Fibroblast of lung (primary cell): ENCODE measurements at regions not wholly inside any gene's neighbourhood (a gene's known extent, or its start where the extent isn't known, plus 50 kb on each side); places are given as distances from the start of the nearest gene placed in this dataset.

Experiments
- DNase-seq, 2 donors: peaks; one replicate each; pipeline versions ENCODE4 v3.0.0 to v3.0.0-alpha.2; 2010; ENCODE audit warnings: low read depth in 2 of 2
- H2AFZ ChIP-seq: 2 replicates; pipeline ENCODE4 v1.5.1; 2012; ENCODE audit warnings: low read length, control low read depth, inconsistent platforms
- H3K27ac ChIP-seq: 2 replicates; pipeline ENCODE4 v1.5.1; 2011; ENCODE audit warnings: low read length, control low read depth; ENCODE audit not compliant: insufficient read depth
- H3K27me3 ChIP-seq: 2 replicates; pipeline ENCODE4 v1.5.1; 2011; ENCODE audit warnings: mild to moderate bottlenecking, low read length; ENCODE audit not compliant: control insufficient read depth, insufficient read depth
- H3K36me3 ChIP-seq: 2 replicates; pipeline ENCODE4 v1.5.1; 2011; ENCODE audit warnings: low read length; ENCODE audit not compliant: control insufficient read depth, insufficient read depth
- H3K4me1 ChIP-seq: 2 replicates; pipeline ENCODE4 v1.5.1; 2011; ENCODE audit warnings: low read length; ENCODE audit not compliant: control insufficient read depth, insufficient read depth; ENCODE audit errors: extremely low read depth
- H3K4me2 ChIP-seq: 2 replicates; pipeline ENCODE4 v1.5.1; 2011; ENCODE audit warnings: low read length, control low read depth; ENCODE audit not compliant: insufficient read depth; ENCODE audit errors: extremely low read depth
- H3K4me3 ChIP-seq, 4 experiments: fragments of 200-600 bp in 1 of 4; sonication (generic) in 1 of 4; replicated peaks in 1 of 4; 2 replicates each; pipeline ENCODE4 v1.5.1; 2011 to 2016; ENCODE audit warnings: low read length in 4 of 4, low read depth in 3 of 4, mild to moderate bottlenecking in 3 of 4, control low read depth in 2 of 4, inconsistent platforms in 1 of 4, mixed read lengths in 1 of 4; ENCODE audit not compliant: insufficient read depth in 1 of 4; ENCODE audit errors: control extremely low read depth in 1 of 4
- H3K79me2 ChIP-seq: 2 replicates; pipeline ENCODE4 v1.5.1; 2012; ENCODE audit warnings: mild to moderate bottlenecking, low read length, inconsistent platforms; ENCODE audit not compliant: control insufficient read depth, insufficient read depth
- H3K9ac ChIP-seq: 2 replicates; pipeline ENCODE4 v1.5.1; 2011; ENCODE audit warnings: mild to moderate bottlenecking, low read length, control low read depth; ENCODE audit not compliant: insufficient read depth
- H3K9me3 ChIP-seq: 2 replicates; pipeline ENCODE4 v1.5.1; 2012; ENCODE audit warnings: low read depth, low read length; ENCODE audit not compliant: control insufficient read depth, insufficient read depth
- H4K20me1 ChIP-seq: 2 replicates; pipeline ENCODE4 v1.5.1; 2011; ENCODE audit warnings: low read length; ENCODE audit not compliant: control insufficient read depth, insufficient read depth; ENCODE audit errors: extremely low read depth
- CTCF ChIP-seq, 2 donors: IDR thresholded peaks in 1 of 2; conservative IDR thresholded peaks in 1 of 2; 1 replicate in 1 of 2; 2 replicates in 1 of 2; pipeline ENCODE4 v1.5.1; 2011 to 2012; ENCODE audit warnings: low read length in 2 of 2, control low read depth in 1 of 2, inconsistent platforms in 1 of 2, low read depth in 1 of 2, mild to moderate bottlenecking in 1 of 2
- EZH2 ChIP-seq: IDR thresholded peaks from 2 replicates; pipeline ENCODE4 v1.5.1; 2012; ENCODE audit warnings: low read length, control low read depth, mild to moderate bottlenecking; ENCODE audit errors: missing control alignments

DNA sequence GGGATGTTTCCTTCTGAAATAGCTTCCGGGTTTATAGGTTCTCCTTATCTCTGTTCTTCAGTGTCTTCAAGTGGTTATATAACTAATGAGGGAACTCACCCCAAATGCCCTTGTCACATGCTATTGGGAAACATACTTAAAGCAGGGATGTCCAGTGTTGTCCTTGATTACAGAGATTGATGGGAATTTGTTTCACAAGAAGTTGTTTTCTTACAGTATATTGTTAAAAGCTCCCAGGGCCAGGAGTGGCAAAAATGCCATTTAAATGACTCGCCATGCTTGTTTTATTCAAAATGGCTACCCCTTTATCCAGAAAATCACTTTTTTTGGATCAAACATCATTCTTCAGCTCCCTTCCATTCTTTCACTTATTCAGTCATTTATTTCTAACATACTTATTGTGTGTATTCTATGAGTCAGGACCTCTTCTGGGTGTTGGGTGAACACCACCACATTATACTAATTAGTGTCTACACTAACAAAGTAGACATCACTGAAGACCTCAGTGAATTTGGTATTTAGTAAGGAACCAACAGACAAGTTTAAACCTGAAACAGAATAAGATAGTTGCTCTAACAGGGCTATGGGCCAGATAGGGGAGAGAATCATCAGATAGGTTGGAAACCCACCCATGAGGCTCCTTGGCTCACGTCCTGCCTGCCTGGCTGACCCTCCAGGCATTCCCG, 791.1 kb downstream of the MAFB start:
- TF ChIP-seq CTCF (conservative IDR thresholded peaks at IDR 0.05 in 1 of 2, IDR thresholded peaks at IDR 0.05 in 1 of 2; ENCODE audit: low read depth in 1 of 2, low read length in 2 of 2) (no peak), EZH2 (no peak)
- no peak overlapping the region for H3K27ac ChIP-seq
- DNase-seq, result peak; percentile 31 to 43
- H3K4me3 ChIP-seq, result no peak overlapping the region
- no peaks in the 10 kb centered on the region for H3K79me2 ChIP-seq
- H2AFZ ChIP-seq, result no peak overlapping the region
- H3K4me1 ChIP-seq, result peaks cover 3% of the 10 kb centered on the region
- H3K27me3 ChIP-seq, result no peaks in the 10 kb centered on the region
- no peak overlapping the region for H3K9ac ChIP-seq
- H4K20me1 ChIP-seq, result no peaks in the 10 kb centered on the region
- no peaks in the 10 kb centered on the region for H3K36me3 ChIP-seq
- no peaks in the 10 kb centered on the region for H3K9me3 ChIP-seq
- no peak overlapping the region for H3K4me2 ChIP-seq

GRCh38 chr20:39897058-39897457, 792.0 kb downstream of the MAFB start:
- Histone ChIP-seq H3K4me3 (no peak overlapping the region), H2AFZ (no peak overlapping the region), H3K79me2 (no peaks in the 10 kb centered on the region), H3K27ac (no peak overlapping the region), H3K4me2 (no peak overlapping the region), H3K9ac (no peak overlapping the region), H3K9me3 (no peaks in the 10 kb centered on the region), H3K36me3 (no peaks in the 10 kb centered on the region), H4K20me1 (no peaks in the 10 kb centered on the region), H3K27me3 (no peaks in the 10 kb centered on the region), H3K4me1 (peaks cover 9% of the 10 kb centered on the region)
- no peak for TF ChIP-seq EZH2
- peak; percentile 90 to 97 for DNase-seq

DNA sequence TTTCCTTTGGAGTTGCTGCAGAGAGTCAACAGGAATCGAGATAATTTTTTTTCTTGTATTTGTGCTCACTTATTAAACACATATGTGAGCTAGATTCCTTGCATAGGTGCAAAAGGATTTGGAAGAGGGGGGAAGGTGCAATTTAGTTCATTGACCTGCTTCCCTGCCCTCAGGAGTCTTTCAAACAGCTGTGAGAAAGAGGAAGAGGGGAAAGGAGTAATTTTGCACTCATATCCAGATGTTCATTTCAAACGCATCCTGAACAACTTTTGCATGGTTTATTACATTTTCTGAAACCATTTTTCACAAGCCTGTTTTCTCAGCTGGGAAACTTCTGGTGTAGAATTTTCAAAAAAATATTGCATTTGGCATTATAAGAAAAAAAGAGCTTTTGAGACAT, 795.0 kb downstream of the MAFB start:
- Histone ChIP-seq H3K4me1 (peaks cover 9% of the 10 kb centered on the region), H3K4me2 (no peak overlapping the region), H3K79me2 (no peaks in the 10 kb centered on the region), H3K36me3 (no peaks in the 10 kb centered on the region), H3K9ac (no peak overlapping the region), H3K27ac (no peak overlapping the region), H3K27me3 (no peaks in the 10 kb centered on the region), H4K20me1 (no peaks in the 10 kb centered on the region), H3K4me3 (no peak overlapping the region), H2AFZ (no peak overlapping the region), H3K9me3 (no peaks in the 10 kb centered on the region)
- DNase-seq, result no peak
- no peak for TF ChIP-seq CTCF (conservative IDR thresholded peaks at IDR 0.05 in 1 of 2, IDR thresholded peaks at IDR 0.05 in 1 of 2; ENCODE audit: low read depth in 1 of 2, low read length in 2 of 2)
- no peak for TF ChIP-seq EZH2
